GM21619 (cell line): ENCODE measurements at regions not wholly inside any gene's neighbourhood (a gene's known extent, or its start where the extent isn't known, plus 50 kb on each side); places are given as distances from the start of the nearest gene placed in this dataset.
A peak's percentile ranks its signal among the peaks of the same experiment; 100 is the strongest.
"Not testable (repeated sequence)": the region's sequence is repeated elsewhere in the genome, so short reads cannot be mapped to it uniquely, and the experiment has no call there.

Experiments
- ATAC-seq: cut with Tn5 transposase; IDR thresholded peaks from one replicate; pipeline ENCODE4 v1.9.1; 2021; ENCODE audit not compliant: unreplicated experiment

DNA sequence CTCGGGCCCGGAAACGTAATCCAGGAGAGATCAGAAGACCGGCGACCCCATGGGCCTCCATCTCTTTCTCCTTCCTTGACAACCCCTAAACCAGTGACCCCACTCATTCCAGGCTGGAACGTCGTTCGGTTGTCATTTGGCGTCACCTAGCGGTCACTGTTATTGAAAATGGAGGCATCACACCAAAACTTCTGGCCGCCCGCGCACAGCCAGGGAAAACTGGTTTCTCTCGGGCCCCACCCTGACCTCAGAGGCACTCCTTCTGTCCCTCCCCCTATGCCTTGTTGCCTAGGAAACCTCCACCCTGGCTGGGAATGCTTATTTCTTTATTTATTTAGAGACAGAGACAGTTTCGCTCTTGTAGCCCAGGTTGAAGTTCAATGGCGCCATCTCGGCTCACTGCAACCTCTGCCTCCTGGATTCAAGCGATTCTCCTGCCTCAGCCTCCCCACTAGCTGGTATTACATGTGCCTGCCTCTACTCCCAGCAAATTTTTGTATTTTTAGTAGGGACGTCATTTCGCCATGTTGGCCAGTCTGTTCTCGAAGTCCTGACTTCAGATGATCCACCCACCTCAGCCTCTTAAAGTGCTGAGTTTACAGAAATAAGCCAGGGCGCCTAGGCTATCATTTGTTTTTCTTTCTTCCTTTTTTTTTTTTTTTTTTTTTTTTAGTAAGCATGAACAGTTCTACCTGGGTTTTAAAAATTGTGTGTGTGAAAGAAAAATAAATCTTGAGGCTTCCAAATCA is 2144.1 kb upstream of the TPTE start:
- peak; percentile 67 for ATAC-seq

DNA sequence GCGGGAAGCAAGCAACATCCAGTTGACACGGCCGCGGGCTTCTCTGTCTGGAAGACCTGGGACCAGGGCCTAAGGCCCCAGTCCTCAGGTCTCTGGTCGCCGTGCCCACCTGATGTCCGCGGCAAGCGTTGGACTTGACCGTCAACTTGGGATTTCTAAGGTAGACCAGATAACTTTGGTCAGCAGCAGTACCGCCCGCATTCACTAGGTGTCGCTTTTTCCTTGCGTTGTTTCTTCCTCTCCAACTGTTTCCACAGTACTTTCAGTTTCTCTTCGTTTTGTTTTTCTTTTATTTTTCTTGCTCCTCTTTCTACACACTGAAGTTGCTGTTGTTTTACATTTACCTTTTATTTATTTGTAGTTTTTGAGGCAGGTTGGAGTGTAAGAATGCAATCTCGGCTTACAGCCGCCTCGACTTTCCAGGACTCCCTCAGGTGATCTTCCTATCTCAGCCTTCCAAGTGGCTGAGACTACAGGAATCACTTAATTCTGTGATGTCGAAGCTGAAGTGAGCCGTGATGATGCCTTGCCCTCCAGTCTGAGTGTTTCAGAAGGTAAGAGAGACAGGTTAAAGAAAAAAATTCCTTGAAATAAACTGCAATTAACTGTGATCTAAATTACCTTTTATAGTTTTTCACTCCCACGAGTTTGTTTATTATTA is 2140.8 kb upstream of the TPTE start:
- ATAC-seq = not testable (repeated sequence)

DNA sequence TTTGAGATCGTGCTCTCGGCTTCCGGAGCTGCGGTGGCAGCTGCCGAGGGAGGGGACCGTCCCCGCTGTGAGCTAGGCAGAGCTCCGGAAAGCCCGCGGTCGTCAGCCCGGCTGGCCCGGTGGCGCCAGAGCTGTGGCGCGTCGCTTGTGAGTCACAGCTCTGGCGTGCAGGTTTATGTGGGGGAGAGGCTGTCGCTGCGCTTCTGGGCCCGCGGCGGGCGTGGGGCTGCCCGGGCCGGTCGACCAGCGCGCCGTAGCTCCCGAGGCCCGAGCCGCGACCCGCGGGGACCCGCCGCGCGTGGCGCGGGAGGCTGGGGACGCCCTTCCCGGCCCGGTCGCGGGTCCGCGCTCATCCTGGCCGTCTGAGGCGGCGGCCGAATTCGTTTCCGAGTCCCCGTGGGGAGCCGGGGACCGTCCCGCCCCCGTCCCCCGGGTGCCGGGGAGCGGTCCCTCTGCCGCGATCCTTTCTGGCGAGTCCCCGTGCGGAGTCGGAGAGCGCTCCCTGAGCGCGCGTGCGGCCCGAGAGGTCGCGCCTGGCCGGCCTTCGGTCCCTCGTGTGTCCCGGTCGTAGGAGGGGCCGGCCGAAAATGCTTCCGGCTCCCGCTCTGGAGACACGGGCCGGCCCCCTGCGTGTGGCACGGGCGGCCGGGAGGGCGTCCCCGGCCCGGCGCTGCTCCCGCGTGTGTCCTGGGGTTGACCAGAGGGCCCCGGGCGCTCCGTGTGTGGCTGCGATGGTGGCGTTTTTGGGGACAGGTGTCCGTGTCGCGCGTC is 2133.0 kb upstream of the TPTE start:
- ATAC-seq = not testable (repeated sequence)

DNA sequence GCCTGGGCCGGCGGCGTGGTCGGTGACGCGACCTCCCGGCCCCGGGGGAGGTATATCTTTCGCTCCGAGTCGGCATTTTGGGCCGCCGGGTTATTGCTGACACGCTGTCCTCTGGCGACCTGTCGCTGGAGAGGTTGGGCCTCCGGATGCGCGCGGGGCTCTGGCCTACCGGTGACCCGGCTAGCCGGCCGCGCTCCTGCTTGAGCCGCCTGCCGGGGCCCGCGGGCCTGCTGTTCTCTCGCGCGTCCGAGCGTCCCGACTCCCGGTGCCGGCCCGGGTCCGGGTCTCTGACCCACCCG is 2132.5 kb upstream of the TPTE start:
- ATAC-seq = not testable (repeated sequence)

DNA sequence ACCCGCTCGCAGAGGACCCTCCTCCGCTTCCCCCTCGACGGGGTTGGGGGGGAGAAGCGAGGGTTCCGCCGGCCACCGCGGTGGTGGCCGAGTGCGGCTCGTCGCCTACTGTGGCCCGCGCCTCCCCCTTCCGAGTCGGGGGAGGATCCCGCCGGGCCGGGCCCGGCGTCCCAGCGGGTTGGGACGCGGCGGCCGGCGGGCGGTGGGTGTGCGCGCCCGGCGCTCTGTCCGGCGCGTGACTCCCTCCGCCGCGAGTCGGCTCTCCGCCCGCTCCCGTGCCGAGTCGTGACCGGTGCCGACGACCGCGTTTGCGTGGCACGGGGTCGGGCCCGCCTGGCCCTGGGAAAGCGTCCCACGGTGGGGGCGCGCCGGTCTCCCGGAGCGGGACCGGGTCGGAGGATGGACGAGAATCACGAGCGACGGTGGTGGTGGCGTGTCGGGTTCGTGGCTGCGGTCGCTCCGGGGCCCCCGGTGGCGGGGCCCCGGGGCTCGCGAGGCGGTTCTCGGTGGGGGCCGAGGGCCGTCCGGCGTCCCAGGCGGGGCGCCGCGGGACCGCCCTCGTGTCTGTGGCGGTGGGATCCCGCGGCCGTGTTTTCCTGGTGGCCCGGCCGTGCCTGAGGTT is 2130.7 kb upstream of the TPTE start:
- not testable (repeated sequence) for ATAC-seq

DNA sequence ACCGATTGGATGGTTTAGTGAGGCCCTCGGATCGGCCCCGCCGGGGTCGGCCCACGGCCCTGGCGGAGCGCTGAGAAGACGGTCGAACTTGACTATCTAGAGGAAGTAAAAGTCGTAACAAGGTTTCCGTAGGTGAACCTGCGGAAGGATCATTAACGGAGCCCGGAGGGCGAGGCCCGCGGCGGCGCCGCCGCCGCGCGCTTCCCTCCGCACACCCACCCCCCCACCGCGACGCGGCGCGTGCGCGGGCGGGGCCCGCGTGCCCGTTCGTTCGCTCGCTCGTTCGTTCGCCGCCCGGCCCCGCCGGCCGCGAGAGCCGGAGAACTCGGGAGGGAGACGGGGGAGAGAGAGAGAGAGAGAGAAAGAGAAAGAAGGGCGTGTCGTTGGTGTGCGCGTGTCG is 2127.0 kb upstream of the TPTE start:
- ATAC-seq = not testable (repeated sequence)

DNA sequence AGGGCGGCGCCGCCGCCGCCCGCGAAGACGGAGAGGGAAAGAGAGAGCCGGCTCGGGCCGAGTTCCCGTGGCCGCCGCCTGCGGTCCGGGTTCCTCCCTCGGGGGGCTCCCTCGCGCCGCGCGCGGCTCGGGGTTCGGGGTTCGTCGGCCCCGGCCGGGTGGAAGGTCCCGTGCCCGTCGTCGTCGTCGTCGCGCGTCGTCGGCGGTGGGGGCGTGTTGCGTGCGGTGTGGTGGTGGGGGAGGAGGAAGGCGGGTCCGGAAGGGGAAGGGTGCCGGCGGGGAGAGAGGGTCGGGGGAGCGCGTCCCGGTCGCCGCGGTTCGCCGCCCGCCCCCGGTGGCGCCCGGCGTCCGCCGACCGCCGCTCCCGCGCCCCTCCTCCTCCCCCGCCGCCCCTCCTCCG is 2125.4 kb upstream of the TPTE start:
- ATAC-seq = not testable (repeated sequence)

DNA sequence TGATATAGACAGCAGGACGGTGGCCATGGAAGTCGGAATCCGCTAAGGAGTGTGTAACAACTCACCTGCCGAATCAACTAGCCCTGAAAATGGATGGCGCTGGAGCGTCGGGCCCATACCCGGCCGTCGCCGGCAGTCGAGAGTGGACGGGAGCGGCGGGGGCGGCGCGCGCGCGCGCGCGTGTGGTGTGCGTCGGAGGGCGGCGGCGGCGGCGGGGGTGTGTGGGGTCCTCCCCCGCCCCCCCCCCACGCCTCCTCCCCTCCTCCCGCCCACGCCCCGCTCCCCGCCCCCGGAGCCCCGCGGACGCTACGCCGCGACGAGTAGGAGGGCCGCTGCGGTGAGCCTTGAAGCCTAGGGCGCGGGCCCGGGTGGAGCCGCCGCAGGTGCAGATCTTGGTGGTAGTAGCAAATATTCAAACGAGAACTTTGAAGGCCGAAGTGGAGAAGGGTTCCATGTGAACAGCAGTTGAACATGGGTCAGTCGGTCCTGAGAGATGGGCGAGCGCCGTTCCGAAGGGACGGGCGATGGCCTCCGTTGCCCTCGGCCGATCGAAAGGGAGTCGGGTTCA is 2122.4 kb upstream of the TPTE start:
- ATAC-seq = not testable (repeated sequence)

DNA sequence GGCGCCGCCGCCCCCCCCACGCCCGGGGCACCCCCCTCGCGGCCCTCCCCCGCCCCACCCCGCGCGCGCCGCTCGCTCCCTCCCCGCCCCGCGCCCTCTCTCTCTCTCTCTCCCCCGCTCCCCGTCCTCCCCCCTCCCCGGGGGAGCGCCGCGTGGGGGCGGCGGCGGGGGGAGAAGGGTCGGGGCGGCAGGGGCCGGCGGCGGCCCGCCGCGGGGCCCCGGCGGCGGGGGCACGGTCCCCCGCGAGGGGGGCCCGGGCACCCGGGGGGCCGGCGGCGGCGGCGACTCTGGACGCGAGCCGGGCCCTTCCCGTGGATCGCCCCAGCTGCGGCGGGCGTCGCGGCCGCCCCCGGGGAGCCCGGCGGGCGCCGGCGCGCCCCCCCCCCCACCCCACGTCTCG is 2121.5 kb upstream of the TPTE start:
- not testable (repeated sequence) for ATAC-seq

DNA sequence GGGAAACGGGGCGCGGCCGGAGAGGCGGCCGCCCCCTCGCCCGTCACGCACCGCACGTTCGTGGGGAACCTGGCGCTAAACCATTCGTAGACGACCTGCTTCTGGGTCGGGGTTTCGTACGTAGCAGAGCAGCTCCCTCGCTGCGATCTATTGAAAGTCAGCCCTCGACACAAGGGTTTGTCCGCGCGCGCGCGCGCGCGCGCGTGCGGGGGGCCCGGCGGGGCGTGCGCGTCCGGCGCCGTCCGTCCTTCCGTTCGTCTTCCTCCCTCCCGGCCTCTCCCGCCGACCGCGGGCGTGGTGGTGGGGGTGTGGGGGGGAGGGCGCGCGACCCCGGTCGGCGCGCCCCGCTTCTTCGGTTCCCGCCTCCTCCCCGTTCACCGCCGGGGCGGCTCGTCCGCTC is 2119.6 kb upstream of the TPTE start:
- ATAC-seq = not testable (repeated sequence)

DNA sequence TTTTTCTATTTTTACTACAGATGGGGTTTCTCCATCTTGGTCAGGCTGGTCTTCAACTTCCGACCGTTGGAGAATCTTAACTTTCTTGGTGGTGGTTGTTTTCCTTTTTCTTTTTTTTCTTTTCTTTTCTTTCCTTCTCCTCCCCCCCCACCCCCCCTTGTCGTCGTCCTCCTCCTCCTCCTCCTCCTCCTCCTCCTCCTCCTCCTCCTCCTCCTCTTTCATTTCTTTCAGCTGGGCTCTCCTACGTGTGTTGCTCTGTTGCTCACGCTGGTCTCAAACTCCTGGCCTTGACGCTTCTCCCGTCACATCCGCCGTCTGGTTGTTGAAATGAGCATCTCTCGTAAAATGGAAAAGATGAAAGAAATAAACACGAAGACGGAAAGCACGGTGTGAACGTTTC is 2115.1 kb upstream of the TPTE start:
- not testable (repeated sequence) for ATAC-seq

DNA sequence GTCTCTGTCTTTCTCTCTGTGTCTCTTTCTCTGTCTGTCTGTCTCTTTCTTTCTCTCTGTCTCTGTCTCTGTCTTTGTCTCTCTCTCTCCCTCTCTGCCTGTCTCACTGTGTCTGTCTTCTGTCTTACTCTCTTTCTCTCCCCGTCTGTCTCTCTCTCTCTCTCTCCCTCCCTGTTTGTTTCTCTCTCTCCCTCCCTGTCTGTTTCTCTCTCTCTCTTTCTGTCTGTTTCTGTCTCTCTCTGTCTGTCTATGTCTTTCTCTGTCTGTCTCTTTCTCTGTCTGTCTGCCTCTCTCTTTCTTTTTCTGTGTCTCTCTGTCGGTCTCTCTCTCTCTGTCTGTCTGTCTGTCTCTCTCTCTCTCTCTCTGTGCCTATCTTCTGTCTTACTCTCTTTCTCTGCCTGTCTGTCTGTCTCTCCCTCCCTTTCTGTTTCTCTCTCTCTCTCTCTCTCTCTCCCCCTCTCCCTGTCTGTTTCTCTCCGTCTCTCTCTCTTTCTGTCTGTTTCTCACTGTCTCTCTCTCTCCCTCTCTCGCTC is 2110.2 kb upstream of the TPTE start:
- not testable (repeated sequence) for ATAC-seq

DNA sequence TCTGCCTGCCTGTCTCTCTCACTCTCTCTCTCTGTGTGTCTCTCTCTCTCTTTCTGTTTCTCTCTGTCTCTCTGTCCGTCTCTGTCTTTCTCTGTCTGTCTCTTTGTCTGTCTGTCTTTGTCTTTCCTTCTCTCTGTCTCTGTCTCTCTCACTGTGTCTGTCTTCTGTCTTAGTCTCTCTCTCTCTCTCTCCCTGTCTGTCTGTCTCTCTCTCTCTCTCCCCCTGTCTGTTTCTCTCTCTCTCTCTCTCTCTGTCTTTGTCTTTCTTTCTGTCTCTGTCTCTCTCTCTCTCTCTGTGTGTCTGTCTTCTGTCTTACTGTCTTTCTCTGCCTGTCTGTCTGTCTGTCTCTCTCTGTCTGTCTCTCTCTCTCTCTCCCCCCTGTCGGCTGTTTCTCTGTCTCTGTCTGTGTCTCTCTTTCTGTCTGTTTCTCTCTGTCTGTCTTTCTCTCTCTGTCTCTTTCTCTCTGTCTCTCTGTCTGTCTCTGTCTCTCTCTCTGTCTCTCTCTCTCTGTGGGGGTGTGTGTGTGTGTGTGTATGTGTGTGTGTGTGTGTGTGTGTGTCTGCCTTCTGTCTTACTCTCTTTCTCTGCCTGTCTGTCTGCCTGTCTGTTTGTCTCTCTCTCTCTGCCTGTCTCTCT is 2101.3 kb upstream of the TPTE start:
- peak; percentile 72 for ATAC-seq

DNA sequence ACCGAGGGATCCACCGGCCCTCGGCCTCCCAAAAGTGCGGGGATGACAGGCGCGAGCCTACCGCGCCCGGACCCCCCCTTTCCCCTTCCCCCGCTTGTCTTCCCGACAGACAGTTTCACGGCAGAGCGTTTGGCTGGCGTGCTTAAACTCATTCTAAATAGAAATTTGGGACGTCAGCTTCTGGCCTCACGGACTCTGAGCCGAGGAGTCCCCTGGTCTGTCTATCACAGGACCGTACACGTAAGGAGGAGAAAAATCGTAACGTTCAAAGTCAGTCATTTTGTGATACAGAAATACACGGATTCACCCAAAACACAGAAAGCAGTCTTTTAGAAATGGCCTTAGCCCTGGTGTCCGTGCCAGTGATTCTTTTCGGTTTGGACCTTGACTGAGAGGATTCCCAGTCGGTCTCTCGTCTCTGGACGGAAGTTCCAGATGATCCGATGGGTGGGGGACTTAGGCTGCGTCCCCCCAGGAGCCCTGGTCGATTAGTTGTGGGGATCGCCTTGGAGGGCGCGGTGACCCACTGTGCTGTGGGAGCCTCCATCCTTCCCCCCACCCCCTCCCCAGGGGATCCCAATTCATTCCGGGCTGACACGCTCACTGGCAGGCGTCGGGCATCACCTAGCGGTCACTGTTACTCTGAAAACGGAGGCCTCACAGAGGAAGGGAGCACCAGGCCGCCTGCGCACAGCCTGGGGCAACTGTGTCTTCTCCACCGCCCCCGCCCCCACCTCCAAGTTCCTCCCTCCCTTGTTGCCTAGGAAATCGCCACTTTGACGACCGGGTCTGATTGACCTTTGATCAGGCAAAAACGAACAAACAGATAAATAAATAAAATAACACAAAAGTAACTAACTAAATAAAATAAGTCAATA is 2093.4 kb upstream of the TPTE start:
- ATAC-seq = peak; percentile 33

DNA sequence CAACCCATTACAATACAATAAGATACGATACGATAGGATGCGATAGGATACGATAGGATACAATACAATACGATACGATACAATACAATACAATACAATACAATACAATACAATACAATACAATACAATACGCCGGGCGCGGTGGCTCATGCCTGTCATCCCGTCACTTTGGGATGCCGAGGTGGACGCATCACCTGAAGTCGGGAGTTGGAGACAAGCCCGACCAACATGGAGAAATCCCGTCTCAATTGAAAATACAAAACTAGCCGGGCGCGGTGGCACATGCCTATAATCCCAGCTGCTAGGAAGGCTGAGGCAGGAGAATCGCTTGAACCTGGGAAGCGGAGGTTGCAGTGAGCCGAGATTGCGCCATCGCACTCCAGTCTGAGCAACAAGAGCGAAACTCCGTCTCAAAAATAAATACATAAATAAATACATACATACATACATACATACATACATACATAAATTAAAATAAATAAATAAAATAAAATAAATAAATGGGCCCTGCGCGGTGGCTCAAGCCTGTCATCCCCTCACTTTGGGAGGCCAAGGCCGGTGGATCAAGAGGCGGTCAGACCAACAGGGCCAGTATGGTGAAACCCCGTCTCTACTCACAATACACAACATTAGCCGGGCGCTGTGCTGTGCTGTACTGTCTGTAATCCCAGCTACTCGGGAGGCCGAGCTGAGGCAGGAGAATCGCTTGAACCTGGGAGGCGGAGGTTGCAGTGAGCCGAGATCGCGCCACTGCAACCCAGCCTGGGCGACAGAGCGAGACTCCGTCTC is 2092.5 kb upstream of the TPTE start:
- peak; percentile 80 for ATAC-seq

DNA sequence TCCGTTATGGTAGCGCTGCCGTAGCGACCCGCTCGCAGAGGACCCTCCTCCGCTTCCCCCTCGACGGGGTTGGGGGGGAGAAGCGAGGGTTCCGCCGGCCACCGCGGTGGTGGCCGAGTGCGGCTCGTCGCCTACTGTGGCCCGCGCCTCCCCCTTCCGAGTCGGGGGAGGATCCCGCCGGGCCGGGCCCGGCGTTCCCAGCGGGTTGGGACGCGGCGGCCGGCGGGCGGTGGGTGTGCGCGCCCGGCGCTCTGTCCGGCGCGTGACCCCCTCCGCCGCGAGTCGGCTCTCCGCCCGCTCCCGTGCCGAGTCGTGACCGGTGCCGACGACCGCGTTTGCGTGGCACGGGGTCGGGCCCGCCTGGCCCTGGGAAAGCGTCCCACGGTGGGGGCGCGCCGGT is 2086.7 kb upstream of the TPTE start:
- ATAC-seq = not testable (repeated sequence)

DNA sequence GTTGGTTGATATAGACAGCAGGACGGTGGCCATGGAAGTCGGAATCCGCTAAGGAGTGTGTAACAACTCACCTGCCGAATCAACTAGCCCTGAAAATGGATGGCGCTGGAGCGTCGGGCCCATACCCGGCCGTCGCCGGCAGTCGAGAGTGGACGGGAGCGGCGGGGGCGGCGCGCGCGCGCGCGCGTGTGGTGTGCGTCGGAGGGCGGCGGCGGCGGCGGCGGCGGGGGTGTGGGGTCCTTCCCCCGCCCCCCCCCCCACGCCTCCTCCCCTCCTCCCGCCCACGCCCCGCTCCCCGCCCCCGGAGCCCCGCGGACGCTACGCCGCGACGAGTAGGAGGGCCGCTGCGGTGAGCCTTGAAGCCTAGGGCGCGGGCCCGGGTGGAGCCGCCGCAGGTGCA is 2078.3 kb upstream of the TPTE start:
- ATAC-seq = not testable (repeated sequence)

DNA sequence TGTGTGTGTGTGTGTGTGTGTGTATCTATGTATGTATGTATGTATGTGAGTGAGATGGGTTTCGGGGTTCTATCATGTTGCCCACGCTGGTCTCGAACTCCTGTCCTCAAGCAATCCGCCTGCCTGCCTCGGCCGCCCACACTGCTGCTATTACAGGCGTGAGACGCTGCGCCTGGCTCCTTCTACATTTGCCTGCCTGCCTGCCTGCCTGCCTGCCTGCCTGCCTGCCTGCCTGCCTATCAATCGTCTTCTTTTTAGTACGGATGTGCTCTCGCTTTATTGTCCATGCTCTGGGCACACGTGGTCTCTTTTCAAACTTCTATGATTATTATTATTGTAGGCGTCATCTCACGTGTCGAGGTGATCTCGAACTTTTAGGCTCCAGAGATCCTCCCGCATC is 2071.6 kb upstream of the TPTE start:
- not testable (repeated sequence) for ATAC-seq
